GM12872 (cell line): ENCODE measurements at regions not wholly inside any gene's neighbourhood (a gene's known extent, or its start where the extent isn't known, plus 50 kb on each side); places are given as distances from the start of the nearest gene placed in this dataset.

Experiments
- CTCF ChIP-seq: IDR thresholded peaks from 3 replicates; pipeline ENCODE4 v1.5.1; 2011; ENCODE audit warnings: low read depth, mild to moderate bottlenecking, low read length, moderate library complexity; ENCODE audit not compliant: insufficient read depth

- TF ChIP-seq CTCF, result no peak
Observed at GRCh38 chr21:27129694-27130093, 162.8 kb upstream of the ADAMTS5 start.

- no peak for TF ChIP-seq CTCF
Observed at GRCh38 chr21:27129215-27129614, 162.3 kb upstream of the ADAMTS5 start.

GRCh38 chr21:27126140-27126539 lies 159.3 kb upstream of the ADAMTS5 start:
- no peak for TF ChIP-seq CTCF

- TF ChIP-seq CTCF, result no peak
Observed at GRCh38 chr21:27122686-27123085, 155.8 kb upstream of the ADAMTS5 start.

GRCh38 chr21:27114111-27114510 lies 147.2 kb upstream of the ADAMTS5 start:
- TF ChIP-seq CTCF, result no peak

- no peak for TF ChIP-seq CTCF
Observed at GRCh38 chr21:27112186-27112585, 145.3 kb upstream of the ADAMTS5 start.

- no peak for TF ChIP-seq CTCF
Observed at GRCh38 chr21:27110956-27111355, 144.1 kb upstream of the ADAMTS5 start.

- TF ChIP-seq CTCF, result no peak
Observed at GRCh38 chr21:27108701-27109100, 141.8 kb upstream of the ADAMTS5 start.
